ENCODE measurements at regions not wholly inside any gene's neighbourhood (a gene's known extent, or its start where the extent isn't known, plus 50 kb on each side); places are given as distances from the start of the nearest gene placed in this dataset.

DNA sequence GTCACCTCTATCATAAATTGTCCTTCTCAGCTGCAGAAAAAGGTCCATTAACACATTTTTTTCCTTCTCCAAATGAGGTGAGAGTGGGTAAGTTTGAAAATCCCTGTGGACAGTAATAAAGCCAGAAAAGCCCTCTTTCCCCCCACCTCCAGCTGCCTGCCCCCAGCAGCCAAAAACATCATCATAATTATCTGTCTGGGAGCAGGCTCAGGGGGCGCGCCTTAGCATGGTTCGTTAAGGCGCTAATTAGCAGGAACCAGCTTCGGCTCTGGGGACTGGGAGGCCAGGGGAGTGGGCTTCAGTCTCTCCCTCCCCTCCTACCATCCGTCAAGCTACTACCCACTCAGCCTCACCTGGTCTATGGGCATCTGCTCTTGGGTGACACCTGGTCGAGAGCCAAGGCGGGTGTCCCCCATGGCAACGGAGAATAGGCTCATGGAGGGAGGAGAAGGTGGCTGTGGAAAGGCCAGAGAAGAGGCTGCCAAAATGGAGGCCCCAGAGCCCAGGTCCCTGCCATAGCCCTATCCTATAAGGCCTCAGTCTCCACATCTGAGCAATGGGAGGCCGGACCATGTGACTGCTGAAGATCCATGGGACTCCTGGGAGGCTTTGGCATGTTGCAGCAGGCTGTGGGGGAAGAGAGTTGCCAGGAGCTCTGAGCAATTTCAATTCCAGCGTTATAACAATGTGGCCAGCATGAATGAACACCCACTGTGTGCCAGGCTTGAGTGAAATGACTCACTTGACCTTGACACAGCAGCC lies 140.1 kb upstream of the LINGO1 start:
- no peak for DNase-seq (ENCODE audit: low read depth)
- no peak overlapping the region for H3K4me3 ChIP-seq (ENCODE audit: low read depth, low read length)
- TF ChIP-seq, protein P1, sequence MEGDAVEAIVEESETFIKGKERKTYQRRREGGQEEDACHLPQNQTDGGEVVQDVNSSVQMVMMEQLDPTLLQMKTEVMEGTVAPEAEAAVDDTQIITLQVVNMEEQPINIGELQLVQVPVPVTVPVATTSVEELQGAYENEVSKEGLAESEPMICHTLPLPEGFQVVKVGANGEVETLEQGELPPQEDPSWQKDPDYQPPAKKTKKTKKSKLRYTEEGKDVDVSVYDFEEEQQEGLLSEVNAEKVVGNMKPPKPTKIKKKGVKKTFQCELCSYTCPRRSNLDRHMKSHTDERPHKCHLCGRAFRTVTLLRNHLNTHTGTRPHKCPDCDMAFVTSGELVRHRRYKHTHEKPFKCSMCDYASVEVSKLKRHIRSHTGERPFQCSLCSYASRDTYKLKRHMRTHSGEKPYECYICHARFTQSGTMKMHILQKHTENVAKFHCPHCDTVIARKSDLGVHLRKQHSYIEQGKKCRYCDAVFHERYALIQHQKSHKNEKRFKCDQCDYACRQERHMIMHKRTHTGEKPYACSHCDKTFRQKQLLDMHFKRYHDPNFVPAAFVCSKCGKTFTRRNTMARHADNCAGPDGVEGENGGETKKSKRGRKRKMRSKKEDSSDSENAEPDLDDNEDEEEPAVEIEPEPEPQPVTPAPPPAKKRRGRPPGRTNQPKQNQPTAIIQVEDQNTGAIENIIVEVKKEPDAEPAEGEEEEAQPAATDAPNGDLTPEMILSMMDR (IDR thresholded peaks at IDR 0.05; ENCODE audit: low read depth, low read length, missing control alignments), result no peak
- in situ Hi-C loops (cut with HindIII; ENCODE audit: low sequenced_read_pairs), result no loop called here

DNA sequence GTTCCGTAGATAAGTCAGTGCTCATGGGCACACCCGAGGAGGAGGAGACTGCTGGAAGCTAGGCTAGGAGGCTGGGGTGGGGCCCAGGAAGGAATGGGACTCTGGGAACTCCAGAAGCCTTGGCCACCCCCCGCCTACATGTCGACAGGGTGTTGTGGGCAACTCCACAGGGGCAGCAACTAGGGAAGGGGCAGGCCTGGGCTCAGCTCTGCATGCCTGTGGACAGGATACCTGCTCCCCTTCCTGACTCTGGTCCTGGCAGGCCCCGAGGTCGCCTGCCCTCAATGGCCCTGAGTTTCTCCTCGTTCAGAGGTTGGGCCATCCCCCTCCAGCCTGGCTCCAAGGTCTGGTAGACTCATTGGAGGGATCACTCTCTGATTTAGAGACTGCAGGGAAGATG lies 138.9 kb upstream of the LINGO1 start:
- in situ Hi-C loops (cut with HindIII; ENCODE audit: low sequenced_read_pairs), result no loop called here
- no peak for DNase-seq (ENCODE audit: low read depth)
- TF ChIP-seq, protein P1 (IDR thresholded peaks at IDR 0.05; ENCODE audit: low read depth, low read length, missing control alignments), result no peak
- no peak overlapping the region for H3K4me3 ChIP-seq (ENCODE audit: low read depth, low read length)

DNA sequence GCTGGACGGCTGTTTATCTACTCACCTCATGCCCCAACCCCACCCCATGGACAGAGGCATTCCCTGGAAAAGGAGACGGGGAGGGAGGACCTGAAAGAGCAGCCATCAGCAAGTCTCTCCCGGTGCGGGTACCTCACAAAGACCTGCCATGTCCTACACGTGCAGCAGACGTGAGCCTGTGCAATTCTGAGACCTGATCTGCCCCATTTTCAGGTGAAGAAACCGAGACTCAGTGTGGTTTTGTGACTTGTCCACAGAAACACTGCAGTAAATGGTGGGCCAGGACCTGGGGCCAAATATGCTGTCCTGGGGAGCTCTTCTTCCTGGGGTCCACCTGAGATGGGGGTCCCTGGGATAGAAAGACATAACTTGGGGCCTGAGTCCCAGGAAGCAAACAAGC lies 137.0 kb upstream of the LINGO1 start:
- in situ Hi-C loops (cut with HindIII; ENCODE audit: low sequenced_read_pairs), result no loop called here
- no peak overlapping the region for H3K4me3 ChIP-seq (ENCODE audit: low read depth, low read length)
- TF ChIP-seq, protein P1 (IDR thresholded peaks at IDR 0.05; ENCODE audit: low read depth, low read length, missing control alignments), result no peak
- DNase-seq (ENCODE audit: low read depth), result no peak

DNA sequence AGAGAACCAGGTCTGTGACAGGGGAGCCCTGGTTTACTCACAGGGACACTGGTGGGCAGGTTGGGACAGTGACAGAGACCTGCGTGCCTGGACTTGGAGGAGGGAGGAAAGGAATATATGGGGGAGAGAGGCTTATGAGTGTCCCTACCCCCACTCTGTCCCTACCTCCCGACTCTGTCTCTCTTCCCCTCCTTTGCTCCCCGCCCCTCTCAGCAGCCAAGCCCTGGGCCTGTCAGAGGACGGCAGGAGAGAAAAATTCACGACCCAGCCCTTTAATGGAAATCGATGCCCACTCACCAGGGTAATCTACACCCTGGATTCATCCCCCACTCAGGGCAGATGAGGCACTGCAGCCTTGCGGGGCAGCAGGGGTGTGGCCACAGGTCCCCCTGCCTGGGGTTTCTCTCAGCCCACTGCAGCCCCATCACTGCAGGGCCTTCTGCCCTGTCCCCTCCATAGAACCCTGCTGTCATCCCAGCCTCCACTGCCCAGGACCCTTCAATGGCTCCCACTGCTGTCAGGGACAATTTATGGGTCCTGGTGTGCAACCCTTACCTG lies 135.9 kb upstream of the LINGO1 start:
- TF ChIP-seq, protein P1 (IDR thresholded peaks at IDR 0.05; ENCODE audit: low read depth, low read length, missing control alignments), result no peak
- no peak for DNase-seq (ENCODE audit: low read depth)
- H3K4me3 ChIP-seq (ENCODE audit: low read depth, low read length), result no peak overlapping the region
- in situ Hi-C loops (cut with HindIII; ENCODE audit: low sequenced_read_pairs), result no loop called here

DNA sequence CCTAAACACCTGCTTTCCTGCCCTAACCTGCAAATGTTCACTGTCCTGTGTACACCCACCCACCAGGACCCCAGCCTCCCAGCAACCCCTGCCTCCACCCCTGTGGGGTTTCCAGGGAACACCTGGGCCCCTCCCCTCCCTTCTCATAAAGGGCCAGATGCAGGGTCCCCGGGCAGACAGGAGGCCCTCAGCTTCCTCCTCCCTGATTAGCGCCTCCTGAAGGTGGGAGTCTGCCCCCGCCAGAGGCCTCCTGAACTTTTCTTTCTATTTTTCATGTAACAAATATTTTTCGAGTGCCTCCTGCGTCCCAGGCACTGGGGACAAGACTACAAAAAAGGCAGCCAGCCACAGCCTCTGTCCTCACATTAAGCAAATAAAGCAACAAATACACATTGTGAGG lies 135.4 kb upstream of the LINGO1 start:
- in situ Hi-C loops (cut with HindIII; ENCODE audit: low sequenced_read_pairs), result no loop called here
- TF ChIP-seq, protein P1 (IDR thresholded peaks at IDR 0.05; ENCODE audit: low read depth, low read length, missing control alignments), result no peak
- no peak overlapping the region for H3K4me3 ChIP-seq (ENCODE audit: low read depth, low read length)
- no peak for DNase-seq (ENCODE audit: low read depth)

DNA sequence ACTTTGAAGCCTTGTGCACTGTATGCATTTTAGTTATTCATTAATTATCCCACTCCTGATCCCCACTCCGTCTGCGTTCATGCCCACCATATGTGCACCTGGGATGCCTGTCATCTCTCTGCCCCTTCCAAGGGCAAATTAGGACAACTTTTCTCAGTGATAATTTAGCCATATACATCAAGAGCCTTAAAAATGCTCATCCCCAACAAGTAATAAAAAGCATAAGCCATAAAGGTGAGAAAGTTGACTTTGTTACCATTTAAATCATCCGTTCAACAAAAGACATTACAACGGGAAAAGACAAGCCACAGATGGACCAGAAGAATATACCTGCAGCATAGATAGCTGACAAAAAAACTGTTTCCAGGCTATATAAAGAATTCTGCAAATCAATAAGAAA lies 131.4 kb upstream of the LINGO1 start:
- in situ Hi-C loops (cut with HindIII; ENCODE audit: low sequenced_read_pairs), result no loop called here
- no peak for DNase-seq (ENCODE audit: low read depth)
- no peak overlapping the region for H3K4me3 ChIP-seq (ENCODE audit: low read depth, low read length)
- TF ChIP-seq, protein P1 (IDR thresholded peaks at IDR 0.05; ENCODE audit: low read depth, low read length, missing control alignments), result no peak

Measured in astrocyte of the cerebellum (primary cell).